ENCODE measurements at regions not wholly inside any gene's neighbourhood (a gene's known extent, or its start where the extent isn't known, plus 50 kb on each side); places are given as distances from the start of the nearest gene placed in this dataset.
"Not testable (repeated sequence)": the region's sequence is repeated elsewhere in the genome, so short reads cannot be mapped to it uniquely, and the experiment has no call there.

GRCh38 chr9:26220367-26220766, 542.1 kb upstream of the TUSC1 start:
- no peak for DNase-seq
- in situ Hi-C loops (cut with HindIII; ENCODE audit: low pct_ligation_motif_present, low sequenced_read_pairs) = no loop called here
- Histone ChIP-seq H3K27ac (no peak overlapping the region), H3K4me3 (ENCODE audit: low read depth, low read length) (no peak overlapping the region), H3K36me3 (replicated peaks) (no peaks in the 10 kb centered on the region), H3K27me3 (replicated peaks) (no peaks in the 10 kb centered on the region)
- TF ChIP-seq CTCF (IDR thresholded peaks at IDR 0.05; ENCODE audit: low read depth, low read length, missing control alignments) = no peak

GRCh38 chr9:26219961-26220360, 541.7 kb upstream of the TUSC1 start:
- in situ Hi-C loops (cut with HindIII; ENCODE audit: low pct_ligation_motif_present, low sequenced_read_pairs) = no loop called here
- TF ChIP-seq CTCF (IDR thresholded peaks at IDR 0.05; ENCODE audit: low read depth, low read length, missing control alignments) = no peak
- Histone ChIP-seq H3K27ac (no peak overlapping the region), H3K4me3 (ENCODE audit: low read depth, low read length) (no peak overlapping the region), H3K27me3 (replicated peaks) (no peaks in the 10 kb centered on the region), H3K36me3 (replicated peaks) (no peaks in the 10 kb centered on the region)
- no peak for DNase-seq

- Histone ChIP-seq H3K36me3 (replicated peaks) (no peaks in the 10 kb centered on the region), H3K27ac (no peak overlapping the region), H3K4me3 (ENCODE audit: low read depth, low read length) (no peak overlapping the region), H3K27me3 (replicated peaks) (no peaks in the 10 kb centered on the region)
- DNase-seq = no peak
- in situ Hi-C loops (cut with HindIII; ENCODE audit: low pct_ligation_motif_present, low sequenced_read_pairs) = no loop called here
- TF ChIP-seq CTCF (IDR thresholded peaks at IDR 0.05; ENCODE audit: low read depth, low read length, missing control alignments) = no peak
Observed at GRCh38 chr9:26216702-26217101, 538.5 kb upstream of the TUSC1 start.

- H3K27me3 ChIP-seq (replicated peaks); DNase-seq; in situ Hi-C loops (cut with HindIII; ENCODE audit: low pct_ligation_motif_present, low sequenced_read_pairs); H3K36me3 ChIP-seq (replicated peaks); H3K27ac ChIP-seq; H3K4me3 ChIP-seq (ENCODE audit: low read depth, low read length): not testable (repeated sequence)
Observed at GRCh38 chr9:26214713-26215444, 536.6 kb upstream of the TUSC1 start.

GRCh38 chr9:26210338-26210851, 532.2 kb upstream of the TUSC1 start:
- peak; percentile 4 for DNase-seq

GRCh38 chr9:26205261-26205660, 527.0 kb upstream of the TUSC1 start:
- no peak for TF ChIP-seq CTCF (IDR thresholded peaks at IDR 0.05; ENCODE audit: low read depth, low read length, missing control alignments)
- H3K27me3 ChIP-seq (replicated peaks) = no peaks in the 10 kb centered on the region
- no peaks in the 10 kb centered on the region for H3K36me3 ChIP-seq (replicated peaks)
- in situ Hi-C loops (cut with HindIII; ENCODE audit: low pct_ligation_motif_present, low sequenced_read_pairs) = no loop called here
- DNase-seq = no peak
- no peak overlapping the region for H3K27ac ChIP-seq
- H3K4me3 ChIP-seq (ENCODE audit: low read depth, low read length) = no peak overlapping the region

More at GRCh38 chr9:26210338-26210851, 532.2 kb upstream of the TUSC1 start:
- in situ Hi-C loops (cut with HindIII; ENCODE audit: low pct_ligation_motif_present, low sequenced_read_pairs) = no loop called here
- Histone ChIP-seq H3K4me3 (ENCODE audit: low read depth, low read length) (no peak overlapping the region), H3K36me3 (replicated peaks) (no peaks in the 10 kb centered on the region), H3K27me3 (replicated peaks) (no peaks in the 10 kb centered on the region), H3K27ac (no peak overlapping the region)
- TF ChIP-seq CTCF (IDR thresholded peaks at IDR 0.05; ENCODE audit: low read depth, low read length, missing control alignments) = no peak

All from brain microvascular endothelial cell (primary cell).